Fibroblast of upper back skin (primary cell): ENCODE measurements at regions not wholly inside any gene's neighbourhood (a gene's known extent, or its start where the extent isn't known, plus 50 kb on each side); places are given as distances from the start of the nearest gene placed in this dataset.
"Not testable (repeated sequence)": the region's sequence is repeated elsewhere in the genome, so short reads cannot be mapped to it uniquely, and the experiment has no call there.

Source experiments
- DNase-seq: peaks from one replicate; pipeline ENCODE4 v3.0.0-alpha.2; 2013

- DNase-seq, result no peak
Observed at GRCh38 chr12:115806000-115806399, 471.5 kb downstream of the MED13L start.

DNA sequence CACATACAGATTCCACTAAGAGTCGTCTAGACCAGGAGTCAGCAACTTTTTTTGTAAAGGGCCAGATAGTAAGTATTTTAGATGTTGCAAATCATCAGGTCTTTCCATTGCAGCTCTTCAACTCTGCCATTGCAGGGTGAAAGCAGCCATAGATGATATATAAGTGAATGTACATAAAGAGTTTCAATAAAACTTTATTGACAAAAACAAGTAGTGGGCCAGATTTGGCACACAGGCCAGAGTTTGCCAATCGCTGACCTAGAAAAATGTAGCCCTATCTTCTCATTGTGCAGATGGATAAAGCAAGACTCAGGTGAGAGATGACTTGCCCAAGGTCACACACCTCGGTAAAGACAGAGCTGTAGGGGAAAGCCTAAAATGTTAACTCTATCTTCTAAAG lies 474.7 kb downstream of the MED13L start:
- no peak for DNase-seq

DNA sequence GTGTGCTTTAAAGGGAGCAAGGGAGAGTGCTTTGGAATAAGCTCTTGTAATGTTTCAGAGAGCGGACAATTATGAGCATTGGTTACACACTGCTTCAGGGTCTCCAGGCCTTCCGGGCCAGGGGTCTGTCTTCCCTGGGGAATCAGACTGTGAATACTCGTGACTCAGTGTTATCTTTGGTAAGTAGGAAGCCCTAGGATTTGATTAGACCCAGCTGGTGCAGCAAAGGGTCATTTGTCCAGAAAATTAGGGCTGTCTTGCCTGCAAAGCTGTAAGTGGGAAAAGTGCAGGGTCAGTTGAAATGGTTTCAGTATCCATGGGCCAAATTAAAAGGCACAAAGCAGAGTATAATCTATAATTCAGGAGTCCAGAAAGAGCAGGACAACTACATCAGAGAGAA lies 475.6 kb downstream of the MED13L start:
- DNase-seq, result no peak

GRCh38 chr12:115799610-115800009 lies 477.9 kb downstream of the MED13L start:
- DNase-seq, result no peak

DNA sequence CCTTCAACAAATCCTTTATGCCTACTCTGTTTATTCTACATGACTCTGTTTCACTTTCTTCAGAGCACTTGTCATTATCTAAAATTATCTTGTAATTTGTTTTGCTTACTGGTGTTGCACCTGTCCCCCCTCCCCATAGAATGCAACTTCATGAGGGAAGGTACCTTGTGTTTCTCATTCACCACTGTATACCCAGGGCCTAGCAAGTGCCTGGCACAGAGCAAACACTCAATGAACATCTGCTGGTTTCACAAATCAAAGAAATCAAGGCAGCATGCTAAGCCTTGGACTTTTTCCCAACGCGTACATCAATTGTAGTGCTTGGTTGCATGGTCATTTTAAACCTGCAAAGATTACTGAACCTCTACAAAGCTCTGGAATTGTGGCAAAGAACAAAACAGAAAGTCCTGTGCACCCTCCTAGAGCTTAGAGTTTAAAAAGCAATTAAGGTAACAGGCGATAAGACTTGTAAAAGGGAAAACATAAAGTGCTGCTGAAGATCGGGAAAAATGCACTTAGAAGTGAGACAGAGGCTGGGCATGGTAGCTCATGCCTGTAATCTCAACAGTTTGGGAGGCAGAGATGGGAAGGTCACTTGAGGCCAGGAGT lies 479.1 kb downstream of the MED13L start:
- DNase-seq, result no peak

- DNase-seq, result no peak
Observed at GRCh38 chr12:115794659-115795081, 482.8 kb downstream of the MED13L start.

GRCh38 chr12:115791331-115791730 lies 486.2 kb downstream of the MED13L start:
- DNase-seq, result no peak

DNA sequence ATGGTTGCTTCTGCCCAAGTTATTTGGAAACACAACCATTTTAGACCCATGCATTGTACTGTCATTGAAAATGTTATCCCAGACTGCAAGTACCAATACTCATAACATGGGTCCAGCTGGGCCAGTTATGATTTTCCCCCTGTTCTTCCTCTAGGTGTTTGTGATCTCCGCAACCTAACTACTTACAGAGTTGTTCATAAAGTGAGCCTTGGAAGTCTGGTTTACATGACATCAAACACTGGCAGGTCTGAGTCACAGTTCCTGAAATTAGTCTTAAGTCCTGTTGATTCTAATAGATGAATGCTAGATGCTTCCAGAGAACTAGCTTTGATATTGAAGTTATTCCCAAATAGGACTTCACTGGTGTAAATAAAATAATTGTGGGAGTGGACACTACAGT lies 487.0 kb downstream of the MED13L start:
- DNase-seq, result no peak

DNA sequence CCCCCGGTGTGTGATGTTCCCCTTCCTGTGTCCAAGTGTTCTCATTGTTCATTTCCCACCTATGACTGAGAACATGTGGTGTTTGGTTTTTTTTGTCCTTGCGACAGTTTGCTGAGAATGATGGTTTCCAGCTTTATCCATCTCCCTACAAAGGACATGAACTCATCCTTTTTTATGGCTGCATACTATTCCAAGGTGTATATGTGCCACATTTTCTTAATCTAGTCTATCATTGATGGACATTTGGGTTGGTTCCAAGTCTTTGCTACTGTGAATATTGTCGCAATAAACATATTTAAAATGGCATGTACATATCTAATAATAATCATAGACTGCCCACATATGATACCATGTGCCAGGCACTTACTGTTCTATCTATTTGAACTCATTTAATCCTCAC lies 491.0 kb downstream of the MED13L start:
- DNase-seq, result not testable (repeated sequence)

DNA sequence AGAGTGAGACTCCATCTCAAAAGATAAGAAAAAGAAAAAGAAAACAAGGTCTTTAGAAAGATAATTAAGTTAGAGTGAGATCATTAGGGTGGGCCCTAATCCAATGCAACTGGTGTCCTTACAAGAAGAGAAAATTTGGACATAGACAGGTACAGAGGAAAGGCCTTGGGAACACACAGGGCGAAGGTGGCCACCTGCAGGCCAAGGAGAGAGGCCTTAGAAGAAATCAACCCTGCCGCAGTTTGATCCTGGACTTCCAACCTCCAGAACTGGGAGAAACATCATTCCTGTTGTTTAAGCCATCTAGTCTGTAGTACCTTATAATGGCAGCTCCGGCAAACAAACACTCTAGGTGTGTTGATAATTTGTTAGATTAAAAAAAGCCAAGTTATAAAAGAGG lies 491.9 kb downstream of the MED13L start:
- no peak for DNase-seq

DNA sequence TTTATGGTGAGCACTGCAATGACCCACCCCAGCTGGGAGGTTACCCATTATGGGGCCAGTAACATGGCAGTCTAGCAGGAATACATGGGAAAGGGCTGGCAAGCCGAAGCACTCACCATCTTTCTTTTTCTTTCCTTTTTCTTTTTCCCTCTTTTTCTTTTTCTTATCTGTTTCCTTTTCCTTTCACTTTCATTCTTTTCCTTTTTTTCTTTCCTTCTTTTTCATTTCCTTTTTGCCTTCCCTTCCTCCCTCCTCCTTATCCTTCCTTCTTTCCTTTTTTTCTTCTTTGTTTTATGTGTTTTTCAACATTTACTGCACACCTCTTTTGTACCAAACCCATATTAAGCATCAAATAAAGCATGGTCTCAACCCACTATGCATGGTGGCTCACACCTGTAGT lies 501.1 kb downstream of the MED13L start:
- DNase-seq, result no peak

DNA sequence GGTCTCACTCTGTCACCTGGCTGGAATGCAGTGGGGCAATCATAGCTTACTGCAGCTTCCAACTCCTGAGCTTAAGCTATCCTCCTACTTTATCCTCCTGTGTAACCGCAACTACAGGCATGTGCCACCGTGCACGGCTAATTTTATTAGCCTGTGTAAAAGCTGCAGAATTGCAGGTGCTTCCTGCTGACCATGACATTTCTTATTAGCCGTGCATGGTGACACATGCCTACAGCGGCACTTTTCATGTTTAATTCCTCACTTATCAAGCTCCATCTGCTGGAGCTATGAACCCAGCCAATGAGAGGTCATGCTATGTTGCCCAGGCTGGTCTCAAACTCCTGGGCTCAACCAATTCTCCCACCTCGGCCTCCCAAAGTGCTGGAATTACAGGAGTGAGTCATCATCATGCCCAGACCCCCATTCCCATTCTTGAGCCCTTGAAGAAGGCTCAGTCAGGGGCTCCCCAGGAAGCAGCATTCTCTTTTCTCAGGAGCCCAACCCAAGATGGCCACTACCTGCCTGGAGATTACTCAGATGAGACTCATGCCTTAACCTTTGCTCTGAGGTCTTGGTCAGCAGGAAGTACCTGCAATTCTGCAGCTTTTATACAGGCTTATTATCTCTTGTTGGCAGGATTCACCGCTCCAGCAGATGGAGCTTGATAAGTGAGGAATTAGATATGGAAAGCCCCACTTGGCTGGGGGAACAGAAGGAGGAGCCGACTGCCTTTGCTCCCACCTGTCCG lies 503.2 kb downstream of the MED13L start:
- no peak for DNase-seq

- DNase-seq, result no peak
Observed at GRCh38 chr12:115771601-115772000, 505.9 kb downstream of the MED13L start.

DNA sequence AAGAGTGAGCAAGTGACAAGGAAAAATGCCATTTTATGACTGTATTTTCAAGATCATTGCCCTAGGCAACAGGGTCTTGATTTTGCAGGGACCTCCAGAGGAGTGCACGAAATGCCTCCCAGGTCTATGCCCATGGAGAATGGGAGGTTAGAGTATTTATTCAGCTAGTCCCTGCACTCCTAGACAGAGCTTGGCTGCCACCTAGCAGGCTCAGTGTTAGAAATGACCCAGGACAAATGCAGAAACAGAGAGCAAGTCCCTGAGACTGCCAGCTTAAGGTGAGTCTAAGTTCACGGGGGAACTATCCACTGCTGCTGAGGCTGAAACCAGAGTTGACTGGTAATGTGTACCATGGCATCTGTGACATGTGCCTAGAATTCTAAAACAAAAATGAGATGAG lies 506.4 kb downstream of the MED13L start:
- DNase-seq, result no peak

- no peak for DNase-seq
Observed at GRCh38 chr12:115770643-115771042, 506.9 kb downstream of the MED13L start.

GRCh38 chr12:115767916-115768315 lies 509.6 kb downstream of the MED13L start:
- DNase-seq, result no peak

DNA sequence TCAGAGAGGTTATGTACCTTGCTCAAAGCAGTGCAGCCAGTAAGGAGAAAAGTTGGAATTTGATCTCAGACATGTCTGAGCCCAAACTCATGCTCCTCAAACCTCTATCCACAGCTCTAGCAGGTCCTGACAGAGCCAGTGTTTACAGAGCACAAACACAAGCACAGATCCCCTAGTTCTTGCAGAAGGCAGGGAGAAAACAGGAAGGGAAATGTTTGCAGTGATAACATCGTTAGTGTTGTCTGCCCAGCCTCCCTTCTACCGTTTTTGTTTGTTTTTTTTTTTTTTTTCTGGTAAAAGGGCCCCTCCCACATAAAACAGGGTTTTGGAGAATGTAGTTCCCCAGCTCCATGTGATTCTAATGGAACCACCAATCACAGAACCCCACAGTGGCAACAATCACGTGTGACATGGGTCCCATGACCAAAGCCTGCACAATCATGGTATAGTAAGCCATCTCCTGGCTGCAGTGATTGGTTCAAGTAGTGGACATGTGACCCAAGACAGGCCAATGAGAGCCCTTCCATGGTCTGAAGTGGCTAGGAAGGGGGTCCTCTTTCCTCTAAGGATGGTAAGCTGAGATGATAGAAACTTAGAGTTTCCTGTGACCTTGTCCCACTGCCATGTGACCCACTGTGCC lies 513.4 kb downstream of the MED13L start:
- no peak for DNase-seq

GRCh38 chr12:115763376-115763775 lies 514.1 kb downstream of the MED13L start:
- peak; percentile 57 for DNase-seq

DNA sequence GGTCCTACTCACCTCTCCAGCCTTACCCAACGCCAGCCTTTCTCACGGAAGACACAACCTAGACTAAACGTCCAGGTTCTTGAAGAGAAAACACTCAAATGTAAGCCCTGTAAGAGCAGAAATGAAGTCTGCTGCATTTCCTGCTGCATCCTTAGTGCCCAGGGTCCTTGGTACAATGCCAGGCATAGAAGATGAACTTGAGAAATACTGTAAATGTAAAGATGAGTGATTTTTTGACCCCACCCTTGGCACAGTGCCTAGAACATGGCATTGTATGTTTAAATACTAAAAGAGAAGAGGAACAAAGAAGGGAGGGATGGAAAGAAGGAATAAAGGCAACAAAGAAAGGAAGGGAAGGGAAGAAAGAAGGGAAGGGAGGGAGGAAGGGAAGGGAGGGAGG lies 514.6 kb downstream of the MED13L start:
- no peak for DNase-seq

- DNase-seq, result no peak
Observed at GRCh38 chr12:115761784-115762183, 515.7 kb downstream of the MED13L start.

GRCh38 chr12:115760231-115760630 lies 517.3 kb downstream of the MED13L start:
- DNase-seq, result no peak

DNA sequence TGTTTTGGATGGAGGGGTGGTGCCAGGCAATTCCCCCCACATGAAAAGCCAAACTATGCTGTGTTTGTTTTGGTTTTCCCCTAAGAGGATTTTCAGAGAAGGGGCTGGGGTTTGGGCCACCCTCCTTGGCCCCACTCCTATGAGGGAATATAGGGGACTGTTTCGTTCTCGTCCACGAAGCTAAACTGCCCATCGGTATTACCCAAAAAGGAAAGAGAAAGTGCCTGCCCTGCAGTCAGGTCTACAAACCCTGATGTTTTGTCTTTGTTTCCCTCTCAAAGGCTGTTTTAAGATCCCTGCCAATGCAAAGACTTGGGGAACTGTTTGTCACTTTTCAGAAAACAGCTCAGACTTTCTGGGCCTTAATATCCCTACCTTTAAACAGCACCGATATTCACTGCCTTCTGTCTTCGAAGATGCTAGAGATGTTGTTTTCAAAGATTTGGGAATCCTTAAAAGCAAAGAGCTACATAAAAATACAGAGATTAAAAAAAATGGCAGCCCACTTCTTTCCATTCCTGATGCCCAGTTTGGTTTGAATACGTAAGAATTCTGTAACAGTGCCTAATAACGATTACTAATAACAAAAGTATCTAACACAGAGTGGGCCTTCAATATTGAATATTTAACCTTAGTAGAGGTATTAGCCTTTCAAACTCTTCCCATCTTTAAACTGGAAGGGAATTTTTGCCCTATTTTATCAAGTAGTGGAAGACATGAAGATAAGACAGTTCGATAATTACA lies 518.4 kb downstream of the MED13L start:
- DNase-seq, result no peak

- no peak for DNase-seq
Observed at GRCh38 chr12:115758183-115758582, 519.3 kb downstream of the MED13L start.

DNA sequence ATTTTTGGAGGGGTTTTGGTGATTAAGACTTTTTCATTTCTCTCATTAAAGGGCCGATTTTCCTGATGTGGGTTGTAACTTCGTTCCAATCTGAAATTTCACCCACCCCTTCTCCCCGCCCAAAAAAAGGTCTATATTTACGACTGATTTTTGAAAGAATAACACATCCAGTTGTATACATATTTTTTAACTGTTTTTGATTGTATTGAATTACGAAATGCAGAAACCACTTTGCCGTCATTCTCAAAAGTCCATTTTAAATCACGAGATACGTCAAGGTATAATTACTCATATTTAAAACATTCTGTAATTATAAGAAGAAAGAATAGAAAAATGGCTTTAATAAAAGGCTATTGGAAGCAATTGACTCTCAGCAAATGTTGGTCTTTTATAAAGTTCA lies 520.7 kb downstream of the MED13L start:
- no peak for DNase-seq
